ENCODE measurements at regions not wholly inside any gene's neighbourhood (a gene's known extent, or its start where the extent isn't known, plus 50 kb on each side); places are given as distances from the start of the nearest gene placed in this dataset.
"Not testable (repeated sequence)": the region's sequence is repeated elsewhere in the genome, so short reads cannot be mapped to it uniquely, and the experiment has no call there.

- DNase-seq (ENCODE audit: low spot score) = no peak
Observed at GRCh38 chr20:17873410-17874270, 95.0 kb downstream of the SNX5 start.

- no peak for DNase-seq (ENCODE audit: low spot score)
Observed at GRCh38 chr20:17872959-17873358, 95.6 kb downstream of the SNX5 start.

GRCh38 chr20:17872434-17872833 is 96.2 kb downstream of the SNX5 start:
- no peak for DNase-seq (ENCODE audit: low spot score)

- no peak for DNase-seq (ENCODE audit: low spot score)
Observed at GRCh38 chr20:17871886-17872285, 96.7 kb downstream of the SNX5 start.

- no peak for DNase-seq (ENCODE audit: low spot score)
Observed at GRCh38 chr20:17871181-17871580, 97.4 kb downstream of the SNX5 start.

- DNase-seq (ENCODE audit: low spot score) = no peak
Observed at GRCh38 chr20:17870086-17870740, 98.4 kb downstream of the SNX5 start.

- DNase-seq (ENCODE audit: low spot score) = no peak
Observed at GRCh38 chr20:17869295-17869994, 99.1 kb downstream of the SNX5 start.

GRCh38 chr20:17868700-17869231 is 99.8 kb downstream of the SNX5 start:
- no peak for DNase-seq (ENCODE audit: low spot score)

GRCh38 chr20:17868151-17868550 is 100.4 kb downstream of the SNX5 start:
- DNase-seq (ENCODE audit: low spot score) = no peak

GRCh38 chr20:17867131-17867925 is 101.3 kb downstream of the SNX5 start:
- DNase-seq (ENCODE audit: low spot score) = no peak

GRCh38 chr20:17866234-17867001 is 102.2 kb downstream of the SNX5 start:
- DNase-seq (ENCODE audit: low spot score) = no peak

GRCh38 chr20:17863577-17864292 is 104.9 kb downstream of the SNX5 start:
- no peak for DNase-seq (ENCODE audit: low spot score)

- DNase-seq (ENCODE audit: low spot score) = no peak
Observed at GRCh38 chr20:17863209-17863576, 105.4 kb downstream of the SNX5 start.

- no peak for DNase-seq (ENCODE audit: low spot score)
Observed at GRCh38 chr20:17862171-17862570, 106.4 kb downstream of the SNX5 start.

GRCh38 chr20:17861620-17862019 is 107.0 kb downstream of the SNX5 start:
- DNase-seq (ENCODE audit: low spot score) = not testable (repeated sequence)

GRCh38 chr20:17860301-17861197 is 108.0 kb downstream of the SNX5 start:
- no peak for DNase-seq (ENCODE audit: low spot score)

GRCh38 chr20:17859616-17860232 is 108.9 kb downstream of the SNX5 start:
- peak; percentile 8 for DNase-seq (ENCODE audit: low spot score)

- DNase-seq (ENCODE audit: low spot score) = no peak
Observed at GRCh38 chr20:17859002-17859615, 109.5 kb downstream of the SNX5 start.
